HUES48 (cell line): ENCODE measurements at regions not wholly inside any gene's neighbourhood (a gene's known extent, or its start where the extent isn't known, plus 50 kb on each side); places are given as distances from the start of the nearest gene placed in this dataset.
"Not testable (repeated sequence)": the region's sequence is repeated elsewhere in the genome, so short reads cannot be mapped to it uniquely, and the experiment has no call there.

Experiments
- H3K27ac ChIP-seq: one replicate; pipeline ENCODE4 v1.7.0; 2013; ENCODE audit warnings: low read depth, low read length, inconsistent platforms
- H3K27me3 ChIP-seq: 2 replicates; pipeline ENCODE4 v1.6.1; 2013; ENCODE audit warnings: mild to moderate bottlenecking, low read length; ENCODE audit not compliant: control insufficient read depth, insufficient read depth
- H3K36me3 ChIP-seq: 2 replicates; pipeline ENCODE4 v1.6.1; 2013; ENCODE audit warnings: low read length; ENCODE audit not compliant: control insufficient read depth, insufficient read depth
- H3K4me1 ChIP-seq: 2 replicates; pipeline ENCODE4 v1.6.1; 2013; ENCODE audit warnings: mild to moderate bottlenecking, low read length; ENCODE audit not compliant: control insufficient read depth, insufficient read depth
- H3K4me3 ChIP-seq: 2 replicates; pipeline ENCODE4 v1.5.1; 2013; ENCODE audit warnings: mild to moderate bottlenecking, low read depth, low read length
- H3K9ac ChIP-seq: 2 replicates; pipeline ENCODE4 v1.6.1; 2013; ENCODE audit warnings: mild to moderate bottlenecking, low read depth, low read length, moderate library complexity
- H3K9me3 ChIP-seq: 2 replicates; pipeline ENCODE4 v1.6.1; 2013; ENCODE audit warnings: low read length; ENCODE audit not compliant: control insufficient read depth, insufficient read depth

- not testable (repeated sequence) for H3K9me3 ChIP-seq, H3K27me3 ChIP-seq, H3K36me3 ChIP-seq, H3K4me1 ChIP-seq, H3K9ac ChIP-seq, H3K27ac ChIP-seq
- H3K4me3 ChIP-seq: peak overlapping the region; percentile 53
Measured at GRCh38 chr12:8390001-8390777, 65.6 kb upstream of the CLEC6A start.

- H3K9ac ChIP-seq, H3K9me3 ChIP-seq, H3K4me1 ChIP-seq, H3K27ac ChIP-seq, H3K27me3 ChIP-seq, H3K36me3 ChIP-seq: not testable (repeated sequence)
- H3K4me3 ChIP-seq: peak overlapping the region; percentile 59
Measured at GRCh38 chr12:8396225-8397071, 59.3 kb upstream of the CLEC6A start.

DNA sequence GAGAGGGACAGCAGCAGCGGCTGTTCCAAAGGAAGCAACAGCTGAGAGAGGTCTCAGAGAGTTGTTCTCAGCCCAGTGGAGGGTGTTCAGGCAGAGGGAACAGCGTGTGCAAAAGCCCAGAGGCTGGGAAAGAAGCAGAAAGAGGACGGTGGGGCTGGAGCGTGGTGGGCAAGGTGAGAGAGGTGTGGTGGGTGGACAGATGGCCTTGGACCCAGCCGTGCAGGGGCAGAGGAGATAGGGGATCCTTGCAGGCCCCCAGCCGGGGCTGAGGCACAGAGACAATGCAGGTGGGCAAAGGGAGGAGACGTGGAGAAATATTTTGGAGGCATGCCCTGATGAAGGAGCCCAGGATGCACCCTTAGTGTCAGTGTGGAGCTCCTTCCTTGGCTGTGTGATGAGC lies 58.4 kb upstream of the CLEC6A start:
- not testable (repeated sequence) for H3K27ac ChIP-seq, H3K27me3 ChIP-seq, H3K4me1 ChIP-seq, H3K9me3 ChIP-seq, H3K4me3 ChIP-seq, H3K36me3 ChIP-seq, H3K9ac ChIP-seq

GRCh38 chr12:8399496-8400034 lies 56.2 kb upstream of the CLEC6A start:
- H3K27me3 ChIP-seq, H3K9ac ChIP-seq, H3K4me1 ChIP-seq, H3K9me3 ChIP-seq, H3K36me3 ChIP-seq, H3K4me3 ChIP-seq, H3K27ac ChIP-seq: not testable (repeated sequence)

GRCh38 chr12:8403834-8404233 lies 51.9 kb upstream of the CLEC6A start:
- not testable (repeated sequence) for H3K36me3 ChIP-seq, H3K9me3 ChIP-seq, H3K27me3 ChIP-seq, H3K27ac ChIP-seq, H3K9ac ChIP-seq, H3K4me1 ChIP-seq, H3K4me3 ChIP-seq

- H3K36me3 ChIP-seq, H3K9ac ChIP-seq, H3K27me3 ChIP-seq, H3K4me1 ChIP-seq, H3K27ac ChIP-seq, H3K9me3 ChIP-seq, H3K4me3 ChIP-seq: not testable (repeated sequence)
Measured at GRCh38 chr12:8404341-8404740, 51.4 kb upstream of the CLEC6A start.
